Uterus (tissue), 2 donors: ENCODE measurements at regions not wholly inside any gene's neighbourhood (a gene's known extent, or its start where the extent isn't known, plus 50 kb on each side); places are given as distances from the start of the nearest gene placed in this dataset.

Experiments used
- POLR2A ChIP-seq, 2 donors: fragments of 450-650 bp; IDR thresholded peaks; one replicate each; pipeline ENCODE4 v1.6.1; 2016; ENCODE audit warnings: antibody characterized with exemption in 2 of 2, mild to moderate bottlenecking in 1 of 2, moderate library complexity in 1 of 2
- TF ChIP-seq, protein P1 (sequence below), 4 experiments: fragments of 200-600 bp in 2 of 4; fragments of 450-650 bp in 2 of 4; sonication (generic) in 2 of 4; IDR thresholded peaks; one replicate each; pipeline ENCODE4 v1.5.1; 2016 to 2019; ENCODE audit warnings: antibody characterized with exemption in 4 of 4, mild to moderate bottlenecking in 2 of 4, moderate library complexity in 1 of 4

DNA sequence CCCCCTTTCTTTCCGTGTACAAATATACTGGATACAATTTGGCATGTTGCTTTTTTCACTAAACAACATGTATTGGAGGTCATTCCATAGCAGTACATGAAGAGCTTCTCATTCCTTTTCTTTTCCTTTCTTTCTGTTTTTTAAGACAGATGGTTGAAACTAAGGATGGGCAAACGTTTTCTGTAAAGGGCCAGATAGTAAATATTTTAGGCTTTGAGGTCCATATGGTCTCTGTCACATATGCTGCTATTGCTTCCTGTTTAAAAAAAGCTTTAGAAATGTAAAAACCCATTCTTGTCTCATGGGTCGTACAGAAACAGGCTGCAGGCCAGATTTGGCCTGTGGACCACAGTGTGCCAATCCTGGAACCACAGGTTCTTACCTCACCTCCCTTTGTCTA is 160.1 kb downstream of the ACER2 start:
- TF ChIP-seq, protein P1, sequence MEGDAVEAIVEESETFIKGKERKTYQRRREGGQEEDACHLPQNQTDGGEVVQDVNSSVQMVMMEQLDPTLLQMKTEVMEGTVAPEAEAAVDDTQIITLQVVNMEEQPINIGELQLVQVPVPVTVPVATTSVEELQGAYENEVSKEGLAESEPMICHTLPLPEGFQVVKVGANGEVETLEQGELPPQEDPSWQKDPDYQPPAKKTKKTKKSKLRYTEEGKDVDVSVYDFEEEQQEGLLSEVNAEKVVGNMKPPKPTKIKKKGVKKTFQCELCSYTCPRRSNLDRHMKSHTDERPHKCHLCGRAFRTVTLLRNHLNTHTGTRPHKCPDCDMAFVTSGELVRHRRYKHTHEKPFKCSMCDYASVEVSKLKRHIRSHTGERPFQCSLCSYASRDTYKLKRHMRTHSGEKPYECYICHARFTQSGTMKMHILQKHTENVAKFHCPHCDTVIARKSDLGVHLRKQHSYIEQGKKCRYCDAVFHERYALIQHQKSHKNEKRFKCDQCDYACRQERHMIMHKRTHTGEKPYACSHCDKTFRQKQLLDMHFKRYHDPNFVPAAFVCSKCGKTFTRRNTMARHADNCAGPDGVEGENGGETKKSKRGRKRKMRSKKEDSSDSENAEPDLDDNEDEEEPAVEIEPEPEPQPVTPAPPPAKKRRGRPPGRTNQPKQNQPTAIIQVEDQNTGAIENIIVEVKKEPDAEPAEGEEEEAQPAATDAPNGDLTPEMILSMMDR (IDR thresholded peaks at IDR 0.05), result no peak
- no peak for TF ChIP-seq POLR2A (IDR thresholded peaks at IDR 0.05)
